Hepatocyte (in vitro differentiated cells): ENCODE measurements at regions not wholly inside any gene's neighbourhood (a gene's known extent, or its start where the extent isn't known, plus 50 kb on each side); places are given as distances from the start of the nearest gene placed in this dataset.
"Not testable (repeated sequence)": the region's sequence is repeated elsewhere in the genome, so short reads cannot be mapped to it uniquely, and the experiment has no call there.

Experiments
- DNase-seq: peaks from one replicate; pipeline ENCODE4 v3.0.0-alpha.2; 2016; ENCODE audit warnings: low spot score
- H2AFZ ChIP-seq: fragments of 200-600 bp; sonication (generic); 2 replicates; pipeline ENCODE4 v1.6.0; 2016; ENCODE audit warnings: antibody characterized with exemption, mild to moderate bottlenecking
- H3K27ac ChIP-seq: fragments of 200-600 bp; sonication (generic); 2 replicates; pipeline ENCODE4 v1.5.1; 2016; ENCODE audit warnings: mild to moderate bottlenecking
- H3K27me3 ChIP-seq: fragments of 200-600 bp; sonication (generic); 2 replicates; pipeline ENCODE4 v1.6.1; 2016
- H3K36me3 ChIP-seq: fragments of 200-600 bp; sonication (generic); replicated peaks from 2 replicates; pipeline ENCODE4 v1.5.1; 2016; ENCODE audit warnings: low read depth; ENCODE audit not compliant: insufficient read depth
- H3K4me1 ChIP-seq: fragments of 200-600 bp; sonication (generic); 2 replicates; pipeline ENCODE4 v1.5.1; 2016; ENCODE audit warnings: mild to moderate bottlenecking, moderate library complexity; ENCODE audit not compliant: insufficient read depth
- H3K4me2 ChIP-seq: fragments of 200-600 bp; sonication (generic); 2 replicates; pipeline ENCODE4 v1.6.0; 2016
- H3K4me3 ChIP-seq: fragments of 200-600 bp; sonication (generic); 2 replicates; pipeline ENCODE4 v1.5.1; 2016; ENCODE audit warnings: mild to moderate bottlenecking
- H3K79me2 ChIP-seq: fragments of 200-600 bp; sonication (generic); 2 replicates; pipeline ENCODE4 v1.6.0; 2017; ENCODE audit warnings: mild to moderate bottlenecking
- H3K9me2 ChIP-seq: fragments of 200-600 bp; sonication (generic); replicated peaks from 2 replicates; pipeline ENCODE4 v1.6.0; 2017; ENCODE audit warnings: mild to moderate bottlenecking; ENCODE audit not compliant: insufficient read depth
- H3K9me3 ChIP-seq: fragments of 200-600 bp; sonication (generic); 2 replicates; pipeline ENCODE4 v1.5.1; 2016; ENCODE audit warnings: low read depth, mild to moderate bottlenecking
- H4K20me1 ChIP-seq: fragments of 200-600 bp; sonication (generic); 2 replicates; pipeline ENCODE4 v1.6.0; 2016; ENCODE audit warnings: mild to moderate bottlenecking; ENCODE audit not compliant: insufficient read depth, poor library complexity, severe bottlenecking
- CTCF ChIP-seq: fragments of 200-600 bp; sonication (generic); IDR thresholded peaks from 2 replicates; pipeline ENCODE4 v1.5.1; 2016; ENCODE audit warnings: antibody characterized with exemption, mild to moderate bottlenecking; ENCODE audit not compliant: poor library complexity
- EZH2 ChIP-seq: fragments of 200-600 bp; sonication (generic); IDR thresholded peaks from 2 replicates; pipeline ENCODE4 v1.6.1; 2016; ENCODE audit warnings: antibody characterized with exemption, mild to moderate bottlenecking, borderline replicate concordance
- EZH2phosphoT487 ChIP-seq: fragments of 200-600 bp; sonication (generic); IDR thresholded peaks from one replicate; pipeline ENCODE4 v1.6.1; 2018; ENCODE audit warnings: antibody characterized with exemption, mild to moderate bottlenecking, low read depth, moderate library complexity; ENCODE audit not compliant: unreplicated experiment, severe bottlenecking
- WGBS: methylation state at CpG from one replicate; pipeline ENCODE4 v1.1.6; 2016; ENCODE audit warnings: low lambda C conversion rate; ENCODE audit errors: missing lambda C conversion rate; 5-methylcytosine and 5-hydroxymethylcytosine counted together

GRCh38 chr18:78273876-78274275 lies 705.7 kb upstream of the SALL3 start:
- no peak overlapping the region for H2AFZ ChIP-seq
- TF ChIP-seq EZH2 = no peak
- no peak for TF ChIP-seq CTCF
- no peak for TF ChIP-seq EZH2phosphoT487
- no peak overlapping the region for H3K27ac ChIP-seq
- H3K27me3 ChIP-seq = no peaks in the 10 kb centered on the region
- no peaks in the 10 kb centered on the region for H3K9me3 ChIP-seq
- H3K4me2 ChIP-seq = no peak overlapping the region
- no peaks in the 10 kb centered on the region for H3K79me2 ChIP-seq
- no peaks in the 10 kb centered on the region for H4K20me1 ChIP-seq
- no peaks in the 10 kb centered on the region for H3K9me2 ChIP-seq
- no peak for DNase-seq
- no peaks in the 10 kb centered on the region for H3K4me1 ChIP-seq
- no peaks in the 10 kb centered on the region for H3K36me3 ChIP-seq
- no peak overlapping the region for H3K4me3 ChIP-seq

GRCh38 chr18:78283425-78283824 lies 696.2 kb upstream of the SALL3 start:
- not testable (repeated sequence) for H3K27me3 ChIP-seq, DNase-seq, H3K4me3 ChIP-seq, H4K20me1 ChIP-seq, H3K36me3 ChIP-seq, H3K9me3 ChIP-seq, H3K4me2 ChIP-seq, H3K9me2 ChIP-seq, H2AFZ ChIP-seq, H3K27ac ChIP-seq, H3K79me2 ChIP-seq, H3K4me1 ChIP-seq
- WGBS = 91% methylated on average over 7 of the region's 7 CpGs

GRCh38 chr18:78292618-78293380 lies 686.8 kb upstream of the SALL3 start:
- no peaks in the 10 kb centered on the region for H3K4me1 ChIP-seq
- no peaks in the 10 kb centered on the region for H3K27me3 ChIP-seq
- no peak overlapping the region for H2AFZ ChIP-seq
- TF ChIP-seq EZH2phosphoT487 (no peak), CTCF (no peak), EZH2 (no peak)
- H3K9me2 ChIP-seq = no peaks in the 10 kb centered on the region
- no peaks in the 10 kb centered on the region for H3K36me3 ChIP-seq
- no peaks in the 10 kb centered on the region for H3K79me2 ChIP-seq
- no peak overlapping the region for H3K27ac ChIP-seq
- peak overlapping the region; percentile 77 for H3K4me2 ChIP-seq
- DNase-seq = no peak
- no peak overlapping the region for H3K4me3 ChIP-seq
- no peaks in the 10 kb centered on the region for H3K9me3 ChIP-seq
- 81% methylated on average over 13 of the region's 13 CpGs for WGBS
- H4K20me1 ChIP-seq = no peaks in the 10 kb centered on the region

GRCh38 chr18:78293540-78293939 lies 686.1 kb upstream of the SALL3 start:
- TF ChIP-seq CTCF (no peak), EZH2phosphoT487 (no peak), EZH2 (no peak)
- WGBS = 46% methylated on average over 16 of the region's 16 CpGs
- Histone ChIP-seq H3K9me3 (no peaks in the 10 kb centered on the region), H3K27ac (no peak overlapping the region), H2AFZ (no peak overlapping the region), H3K27me3 (no peaks in the 10 kb centered on the region), H3K9me2 (no peaks in the 10 kb centered on the region), H4K20me1 (no peaks in the 10 kb centered on the region), H3K4me1 (no peaks in the 10 kb centered on the region), H3K36me3 (no peaks in the 10 kb centered on the region), H3K4me2 (peak overlapping the region; percentile 77), H3K4me3 (no peak overlapping the region), H3K79me2 (no peaks in the 10 kb centered on the region)
- DNase-seq = no peak
